Small intestine (tissue), 7 donors: ENCODE measurements at regions not wholly inside any gene's neighbourhood (a gene's known extent, or its start where the extent isn't known, plus 50 kb on each side); places are given as distances from the start of the nearest gene placed in this dataset.
"Not testable (repeated sequence)": the region's sequence is repeated elsewhere in the genome, so short reads cannot be mapped to it uniquely, and the experiment has no call there.

Source experiments
- DNase-seq, 2 donors: peaks; one replicate each; pipeline versions ENCODE4 v3.0.0 to v3.0.0-alpha.2; 2013
- FAIRE-seq: peaks from 2 replicates; lab custom pipeline; 2012; peaks lifted over from hg19 to GRCh38; lab: Jason Lieb, UNC
- H3K27ac ChIP-seq, 3 donors: one replicate each; pipeline ENCODE4 v1.5.1; 2013; ENCODE audit warnings: low read length in 2 of 3, mild to moderate bottlenecking in 2 of 3, control low read depth in 1 of 3, inconsistent platforms in 1 of 3, low read depth in 1 of 3, moderate library complexity in 1 of 3
- H3K27me3 ChIP-seq, 3 donors: one replicate each; pipeline ENCODE4 v1.6.1; 2013; ENCODE audit warnings: low read length in 3 of 3, inconsistent platforms in 1 of 3; ENCODE audit not compliant: control insufficient read depth in 3 of 3, insufficient read depth in 3 of 3
- H3K36me3 ChIP-seq, 3 donors: one replicate each; pipeline ENCODE4 v1.6.1; 2013; ENCODE audit warnings: low read length in 3 of 3, inconsistent platforms in 1 of 3, low read depth in 1 of 3, mild to moderate bottlenecking in 1 of 3, moderate library complexity in 1 of 3; ENCODE audit not compliant: control insufficient read depth in 3 of 3, insufficient read depth in 2 of 3
- H3K4me1 ChIP-seq, 3 donors: one replicate each; pipeline ENCODE4 v1.6.1; 2013; ENCODE audit warnings: low read length in 2 of 3, inconsistent platforms in 1 of 3, low read depth in 1 of 3, mild to moderate bottlenecking in 1 of 3, moderate library complexity in 1 of 3; ENCODE audit not compliant: control insufficient read depth in 3 of 3, insufficient read depth in 2 of 3
- H3K4me3 ChIP-seq, 3 donors: one replicate each; pipeline ENCODE4 v1.5.1; 2013; ENCODE audit warnings: low read length in 3 of 3, control low read depth in 1 of 3, inconsistent platforms in 1 of 3, low read depth in 1 of 3, mild to moderate bottlenecking in 1 of 3, moderate library complexity in 1 of 3
- H3K9me3 ChIP-seq, 2 donors: one replicate each; pipeline ENCODE4 v1.6.1; 2013; ENCODE audit warnings: low read depth in 1 of 2, low read length in 1 of 2; ENCODE audit not compliant: control insufficient read depth in 2 of 2, insufficient read depth in 1 of 2
- WGBS, 3 donors: extraction: QIAGEN DNeasy Blood & Tissue Kit; methylation state at CpG; one replicate each; pipeline ENCODE4 v1.1.7; 2013; 5-methylcytosine and 5-hydroxymethylcytosine counted together
- donor health status: healthy with polysubstance abuse.
- donor health status: control.
- donor health status: control.
- donor health status: Bipolar disorder and iron deficiency.
- donor health status: healthy.

DNA sequence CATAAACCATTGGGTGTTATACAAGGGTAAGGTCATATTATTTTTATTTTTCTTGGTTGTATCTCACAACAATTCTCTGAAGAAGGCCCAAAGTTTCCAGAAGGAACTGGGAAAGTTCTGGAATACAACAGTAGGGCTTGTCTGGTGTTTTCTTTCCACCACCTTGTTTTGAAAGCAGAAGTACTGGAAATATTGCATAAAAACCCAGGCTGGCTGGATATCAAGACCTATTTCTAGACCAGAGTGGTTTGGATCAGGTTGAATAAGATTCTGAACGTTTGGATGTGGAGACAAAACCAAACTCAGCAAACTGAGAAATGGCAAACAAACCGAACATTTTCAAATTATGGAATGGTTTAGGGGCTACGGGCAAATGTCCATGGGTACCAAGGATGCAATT lies 182.6 kb upstream of the FZD8 start:
- 69 to 83% (median 77%) methylated on average over 3 of the region's 3 CpGs for WGBS, 3 donors
- no peaks in the 10 kb centered on the region for H3K9me3 ChIP-seq
- H3K4me1 ChIP-seq: no peaks in the 10 kb centered on the region
- no peaks in the 10 kb centered on the region for H3K36me3 ChIP-seq
- DNase-seq (no peak), FAIRE-seq (no peak)
- H3K27ac ChIP-seq: no peak overlapping the region
- peaks cover 0 to 2% (median 0%) of the 10 kb centered on the region in 3 donors for H3K27me3 ChIP-seq
- H3K4me3 ChIP-seq: no peak overlapping the region

DNA sequence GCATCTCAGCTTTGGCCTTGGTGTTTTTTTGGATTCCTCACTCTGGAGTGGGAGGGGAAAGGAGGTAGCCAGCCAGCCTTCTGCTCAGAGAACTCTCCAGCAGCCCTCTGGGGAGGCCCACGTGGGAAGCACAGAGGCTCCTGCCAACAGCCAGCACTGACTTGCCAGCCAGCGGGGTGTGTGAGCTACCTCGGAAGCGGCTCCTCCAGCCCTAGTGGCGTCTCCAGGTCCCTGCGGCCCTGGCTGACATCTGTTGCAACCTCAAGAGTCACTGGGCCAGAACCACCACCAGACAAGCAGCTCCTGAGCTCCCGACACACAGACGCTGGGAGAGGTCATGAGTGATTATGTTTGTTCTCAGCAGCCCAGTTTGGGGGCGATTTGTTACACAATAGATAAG lies 180.2 kb upstream of the FZD8 start:
- Histone ChIP-seq H3K4me1 (no peaks in the 10 kb centered on the region), H3K27ac (no peak overlapping the region), H3K9me3 (no peaks in the 10 kb centered on the region), H3K27me3 (peaks cover 0 to 2% (median 0%) of the 10 kb centered on the region in 3 donors), H3K36me3 (no peaks in the 10 kb centered on the region), H3K4me3 (no peak overlapping the region)
- WGBS, 3 donors: 46 to 54% (median 49%) methylated on average over 9 of the region's 9 CpGs
- DNase-seq (peak in 1 of 2 donors; percentile 11), FAIRE-seq (no peak)

DNA sequence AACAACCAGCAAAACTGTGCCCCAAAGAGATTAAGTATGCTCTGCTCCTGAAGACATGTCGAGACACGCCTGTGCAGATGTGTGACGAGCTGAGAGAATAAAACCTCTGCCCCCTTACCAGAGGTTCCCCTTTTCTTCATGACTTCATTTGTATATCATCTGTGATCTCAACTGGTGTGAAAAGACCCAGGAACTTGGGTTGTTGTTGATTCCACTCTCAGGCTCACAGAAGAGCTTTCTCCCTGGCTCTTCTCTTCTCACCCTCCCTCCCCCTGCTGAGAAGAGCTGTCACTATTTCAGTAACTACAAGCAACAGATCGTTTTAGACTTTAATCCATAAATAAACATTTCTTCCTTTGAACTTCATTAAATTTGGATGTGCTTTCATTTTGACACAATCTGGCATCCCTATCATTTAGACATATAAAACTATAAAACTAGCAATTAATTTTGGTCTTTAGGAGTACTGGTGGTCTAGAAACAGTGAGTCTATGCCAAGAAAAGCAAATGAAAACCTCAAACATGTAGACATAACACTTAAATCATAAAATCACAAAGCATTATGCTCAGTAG lies 179.3 kb upstream of the FZD8 start:
- 55 to 66% (median 55%) methylated on average over 4 of the region's 4 CpGs for WGBS, 3 donors
- no peaks in the 10 kb centered on the region for H3K9me3 ChIP-seq
- H3K4me1 ChIP-seq: no peaks in the 10 kb centered on the region
- peaks cover 0 to 2% (median 0%) of the 10 kb centered on the region in 3 donors for H3K27me3 ChIP-seq
- DNase-seq (peak in 1 of 2 donors; percentile 8), FAIRE-seq (no peak)
- H3K27ac ChIP-seq: no peak overlapping the region
- H3K4me3 ChIP-seq: no peak overlapping the region
- H3K36me3 ChIP-seq: no peaks in the 10 kb centered on the region

DNA sequence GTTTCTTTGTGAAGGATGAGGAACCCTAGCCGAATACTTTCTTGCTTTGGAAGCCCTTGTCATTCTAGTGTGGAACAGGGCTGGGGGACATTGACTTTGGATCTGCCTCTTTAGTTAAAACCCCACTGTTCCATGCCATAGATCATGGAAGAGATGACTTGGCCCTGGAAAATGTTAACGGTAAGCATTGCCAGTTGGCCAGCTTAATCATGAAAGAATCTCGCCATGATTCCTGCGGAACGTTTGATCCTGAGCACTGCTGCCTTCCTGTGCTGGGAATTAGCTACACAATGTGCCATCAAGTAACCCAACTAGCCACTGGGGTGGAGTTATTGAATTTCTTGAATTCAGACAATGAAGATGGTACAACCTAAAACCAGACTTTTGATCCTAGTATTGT lies 177.6 kb upstream of the FZD8 start:
- no peaks in the 10 kb centered on the region for H3K36me3 ChIP-seq
- H3K9me3 ChIP-seq: no peaks in the 10 kb centered on the region
- no peak overlapping the region for H3K27ac ChIP-seq
- H3K4me1 ChIP-seq: no peaks in the 10 kb centered on the region
- DNase-seq: no peak
- no peak for FAIRE-seq
- H3K4me3 ChIP-seq: no peak overlapping the region
- 85 to 89% (median 86%) methylated on average over 5 of the region's 5 CpGs for WGBS, 3 donors
- H3K27me3 ChIP-seq: peaks cover 0 to 2% (median 0%) of the 10 kb centered on the region in 3 donors

DNA sequence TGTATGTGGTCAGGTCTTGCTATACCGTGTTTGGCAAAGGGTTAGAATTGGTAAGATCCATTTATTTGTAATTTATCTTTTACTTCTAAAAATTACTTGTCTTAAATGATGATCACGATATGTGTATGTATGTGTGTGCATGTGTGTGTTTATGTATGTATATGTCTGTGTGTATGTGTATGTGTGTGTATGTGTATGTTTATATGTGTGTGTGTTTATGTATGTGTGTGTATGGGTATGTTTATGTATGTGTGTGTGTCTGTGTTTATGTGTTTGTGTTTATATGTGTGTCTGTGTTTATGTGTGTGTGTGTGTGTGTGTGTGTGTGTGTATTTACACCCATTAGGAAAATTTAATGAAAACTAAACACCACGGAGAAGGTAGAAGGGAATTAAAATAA lies 176.9 kb upstream of the FZD8 start:
- Histone ChIP-seq H3K9me3 (no peaks in the 10 kb centered on the region), H3K27ac (no peak overlapping the region), H3K4me1 (no peaks in the 10 kb centered on the region), H3K27me3 (peaks cover 0 to 2% (median 0%) of the 10 kb centered on the region in 3 donors), H3K4me3 (no peak overlapping the region), H3K36me3 (no peaks in the 10 kb centered on the region)
- no peak for DNase-seq
- no peak for FAIRE-seq
- 79 to 88% (median 83%) methylated on average over 3 of the region's 3 CpGs for WGBS, 3 donors

DNA sequence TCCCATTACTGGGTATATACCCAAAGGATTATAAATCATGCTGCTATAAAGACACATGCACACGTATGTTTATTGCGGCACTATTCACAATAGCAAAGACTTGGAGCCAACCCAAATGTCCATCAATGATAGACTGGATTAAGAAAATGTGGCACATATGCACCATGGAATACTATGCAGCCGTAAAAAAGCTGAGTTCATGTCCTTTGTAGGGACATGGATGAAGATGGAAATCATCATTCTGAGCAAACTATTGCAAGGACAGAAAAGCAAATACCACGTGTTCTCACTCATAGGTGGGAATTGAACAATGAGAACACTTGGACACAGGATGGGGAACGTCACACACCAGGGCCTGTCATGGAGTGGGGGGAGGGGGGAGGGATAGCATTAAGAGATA lies 175.0 kb upstream of the FZD8 start:
- H3K27me3 ChIP-seq, H3K9me3 ChIP-seq, FAIRE-seq, H3K27ac ChIP-seq, H3K4me1 ChIP-seq, H3K36me3 ChIP-seq, H3K4me3 ChIP-seq, DNase-seq: not testable (repeated sequence)
- 88 to 92% (median 88%) methylated on average over 3 of the region's 5 CpGs for WGBS, 3 donors

DNA sequence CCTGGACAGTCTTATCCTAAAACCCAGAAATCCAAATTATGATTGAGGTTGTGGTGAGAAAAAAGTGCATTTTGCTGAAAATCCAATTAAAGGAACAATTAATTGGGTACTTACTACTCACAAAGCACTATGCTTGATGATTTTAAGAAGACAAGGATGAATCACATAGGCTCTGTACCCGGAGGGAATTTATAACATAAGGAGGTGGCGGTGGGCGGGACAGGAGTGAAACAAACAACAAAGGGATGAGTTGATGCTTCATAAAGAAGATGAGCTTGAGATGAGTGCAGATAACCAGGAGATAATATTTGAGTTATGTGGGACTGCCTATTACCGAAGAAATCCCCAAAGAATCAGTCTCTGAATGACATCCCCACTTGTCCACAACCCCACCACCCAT lies 171.1 kb upstream of the FZD8 start:
- DNase-seq: no peak

DNA sequence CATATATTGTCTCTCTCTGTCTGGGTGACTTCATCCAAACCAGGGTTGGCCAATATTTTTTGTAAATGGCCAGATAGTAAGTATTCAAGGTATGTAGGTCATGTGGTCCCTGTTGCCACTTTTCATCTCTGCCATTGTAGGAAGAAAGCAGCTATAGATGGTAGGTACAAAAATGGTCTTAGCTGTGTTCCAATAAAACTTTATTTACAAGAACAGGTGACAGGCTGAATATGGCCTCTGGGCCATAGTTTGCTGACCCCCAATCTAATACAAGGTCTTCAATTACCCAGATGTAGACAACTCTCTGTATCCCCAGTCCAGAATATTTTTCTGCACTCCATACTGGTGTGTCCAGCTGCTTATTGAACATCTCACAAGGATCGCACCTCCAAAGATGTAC lies 166.2 kb upstream of the FZD8 start:
- FAIRE-seq (no peak), DNase-seq (no peak)
- no peak overlapping the region for H3K4me3 ChIP-seq
- 92 to 100% (median 97%) methylated on average over 1 of the region's 1 CpG for WGBS, 3 donors
- H3K27me3 ChIP-seq: no peaks in the 10 kb centered on the region
- H3K36me3 ChIP-seq: no peaks in the 10 kb centered on the region
- H3K27ac ChIP-seq: no peak overlapping the region
- no peaks in the 10 kb centered on the region for H3K9me3 ChIP-seq
- no peaks in the 10 kb centered on the region for H3K4me1 ChIP-seq

More for the DNA sequence above, 171.1 kb upstream of the FZD8 start:
- FAIRE-seq: no peak
- H3K9me3 ChIP-seq: no peaks in the 10 kb centered on the region
- no peaks in the 10 kb centered on the region for H3K27me3 ChIP-seq
- 72 to 86% (median 78%) methylated on average over 4 of the region's 4 CpGs for WGBS, 3 donors
- H3K36me3 ChIP-seq: no peaks in the 10 kb centered on the region
- no peaks in the 10 kb centered on the region for H3K4me1 ChIP-seq
- H3K27ac ChIP-seq: no peak overlapping the region
- H3K4me3 ChIP-seq: no peak overlapping the region

DNA sequence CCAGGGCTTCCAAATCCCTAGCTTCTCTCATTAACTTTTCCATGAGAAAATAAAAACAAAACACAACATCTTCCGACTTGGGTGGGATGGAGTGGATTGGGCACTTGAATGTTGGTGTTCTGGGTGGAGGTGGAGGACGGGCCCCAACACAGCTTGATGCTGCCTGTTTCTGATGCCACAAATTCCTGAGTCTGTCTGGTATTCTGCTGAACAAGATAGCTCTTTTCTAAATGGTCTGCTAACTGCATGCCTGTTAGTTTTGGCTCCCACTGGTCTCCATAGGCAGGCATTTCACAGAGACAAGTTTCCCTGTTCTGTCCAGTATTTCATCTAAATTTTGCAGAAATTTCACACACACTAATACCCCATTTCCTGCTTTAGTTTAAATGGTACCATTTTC lies 160.9 kb upstream of the FZD8 start:
- no peak overlapping the region for H3K4me3 ChIP-seq
- no peak for DNase-seq
- H3K36me3 ChIP-seq: no peaks in the 10 kb centered on the region
- H3K9me3 ChIP-seq: no peaks in the 10 kb centered on the region
- no peaks in the 10 kb centered on the region for H3K27me3 ChIP-seq
- 79 to 91% (median 80%) methylated on average over 2 of the region's 2 CpGs for WGBS, 3 donors
- H3K4me1 ChIP-seq: no peaks in the 10 kb centered on the region
- FAIRE-seq: no peak
- H3K27ac ChIP-seq: no peak overlapping the region
